ENCODE measurements at regions not wholly inside any gene's neighbourhood (a gene's known extent, or its start where the extent isn't known, plus 50 kb on each side); places are given as distances from the start of the nearest gene placed in this dataset.
"Not testable (repeated sequence)": the region's sequence is repeated elsewhere in the genome, so short reads cannot be mapped to it uniquely, and the experiment has no call there.

DNA sequence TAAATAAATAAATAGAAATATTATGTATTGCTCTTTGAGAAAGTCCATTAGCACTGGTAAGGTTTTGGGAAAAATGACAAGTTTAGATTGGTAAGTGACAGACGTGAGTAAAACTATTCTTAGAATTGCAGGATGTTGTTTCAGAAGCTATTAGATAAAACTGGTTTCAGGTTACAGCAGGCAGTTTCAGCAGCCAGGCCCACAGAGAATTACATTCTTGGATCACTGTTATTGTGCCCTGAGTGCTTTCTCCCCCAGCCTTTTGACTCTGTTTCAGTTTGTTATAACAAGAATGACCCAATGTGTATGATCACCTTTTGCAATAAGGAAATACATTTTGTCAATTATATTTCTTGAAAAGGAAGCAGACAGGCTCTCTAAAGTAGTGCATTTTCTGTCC, 86.5 kb downstream of the DKK1 start:
- no peaks in the 10 kb centered on the region for H4K20me1 ChIP-seq (ENCODE audit: insufficient read depth, low read length)
- no peak for TF ChIP-seq EZH2 (IDR thresholded peaks at IDR 0.05; ENCODE audit: borderline replicate concordance, low read length)
- TF ChIP-seq, protein P1, sequence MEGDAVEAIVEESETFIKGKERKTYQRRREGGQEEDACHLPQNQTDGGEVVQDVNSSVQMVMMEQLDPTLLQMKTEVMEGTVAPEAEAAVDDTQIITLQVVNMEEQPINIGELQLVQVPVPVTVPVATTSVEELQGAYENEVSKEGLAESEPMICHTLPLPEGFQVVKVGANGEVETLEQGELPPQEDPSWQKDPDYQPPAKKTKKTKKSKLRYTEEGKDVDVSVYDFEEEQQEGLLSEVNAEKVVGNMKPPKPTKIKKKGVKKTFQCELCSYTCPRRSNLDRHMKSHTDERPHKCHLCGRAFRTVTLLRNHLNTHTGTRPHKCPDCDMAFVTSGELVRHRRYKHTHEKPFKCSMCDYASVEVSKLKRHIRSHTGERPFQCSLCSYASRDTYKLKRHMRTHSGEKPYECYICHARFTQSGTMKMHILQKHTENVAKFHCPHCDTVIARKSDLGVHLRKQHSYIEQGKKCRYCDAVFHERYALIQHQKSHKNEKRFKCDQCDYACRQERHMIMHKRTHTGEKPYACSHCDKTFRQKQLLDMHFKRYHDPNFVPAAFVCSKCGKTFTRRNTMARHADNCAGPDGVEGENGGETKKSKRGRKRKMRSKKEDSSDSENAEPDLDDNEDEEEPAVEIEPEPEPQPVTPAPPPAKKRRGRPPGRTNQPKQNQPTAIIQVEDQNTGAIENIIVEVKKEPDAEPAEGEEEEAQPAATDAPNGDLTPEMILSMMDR (IDR thresholded peaks at IDR 0.05; ENCODE audit: low read length), result no peak
- H3K4me3 ChIP-seq (ENCODE audit: low read depth, low read length, poor library complexity, severe bottlenecking), result no peak overlapping the region
- H3K27ac ChIP-seq (ENCODE audit: low read depth, low read length, poor library complexity, severe bottlenecking), result no peak overlapping the region
- H3F3A ChIP-seq (ENCODE audit: insufficient read depth, low read length), result no peaks in the 10 kb centered on the region
- no peaks in the 10 kb centered on the region for H3K9me2 ChIP-seq (ENCODE audit: low read depth, low read length)
- H3K4me2 ChIP-seq (ENCODE audit: low read length), result no peak overlapping the region
- H3K27me3 ChIP-seq (ENCODE audit: insufficient read depth, low read length), result no peaks in the 10 kb centered on the region
- no peaks in the 10 kb centered on the region for H3K4me1 ChIP-seq (ENCODE audit: insufficient read depth, low read length, severe bottlenecking)
- H3K9me3 ChIP-seq (ENCODE audit: low read length), result no peaks in the 10 kb centered on the region
- no peak overlapping the region for H3K9ac ChIP-seq (ENCODE audit: low read length)
- no peaks in the 10 kb centered on the region for H3K79me2 ChIP-seq (ENCODE audit: insufficient read depth, low read length)
- no peak overlapping the region for H2AFZ ChIP-seq (ENCODE audit: low read length)
- no peaks in the 10 kb centered on the region for H3K36me3 ChIP-seq (ENCODE audit: insufficient read depth, low read length)

DNA sequence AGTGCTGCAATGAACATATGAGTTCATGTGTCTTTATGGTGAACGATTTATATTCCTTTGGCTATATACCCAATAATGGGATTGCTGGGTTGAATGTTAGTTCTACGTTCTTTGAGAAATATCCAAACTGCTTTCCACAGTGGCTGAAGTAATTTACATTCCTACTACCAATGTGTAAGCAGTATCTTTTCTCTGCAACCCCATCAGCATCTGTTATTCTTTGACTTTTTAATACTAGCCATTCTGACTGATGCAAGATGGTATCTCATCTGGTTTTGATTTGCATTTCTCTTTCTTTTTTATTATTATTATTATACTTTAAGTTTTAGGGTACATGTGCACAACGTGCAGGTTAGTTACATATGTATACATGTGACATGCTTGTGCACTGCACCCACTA, 89.7 kb downstream of the DKK1 start:
- not testable (repeated sequence) for H3K36me3 ChIP-seq (ENCODE audit: insufficient read depth, low read length); H3K4me2 ChIP-seq (ENCODE audit: low read length); H3K4me3 ChIP-seq (ENCODE audit: low read depth, low read length, poor library complexity, severe bottlenecking); H3K27me3 ChIP-seq (ENCODE audit: insufficient read depth, low read length); H3K9ac ChIP-seq (ENCODE audit: low read length); H2AFZ ChIP-seq (ENCODE audit: low read length); H3K27ac ChIP-seq (ENCODE audit: low read depth, low read length, poor library complexity, severe bottlenecking); H3K9me2 ChIP-seq (ENCODE audit: low read depth, low read length); H3F3A ChIP-seq (ENCODE audit: insufficient read depth, low read length); H3K79me2 ChIP-seq (ENCODE audit: insufficient read depth, low read length); H4K20me1 ChIP-seq (ENCODE audit: insufficient read depth, low read length); H3K4me1 ChIP-seq (ENCODE audit: insufficient read depth, low read length, severe bottlenecking); H3K9me3 ChIP-seq (ENCODE audit: low read length)

DNA sequence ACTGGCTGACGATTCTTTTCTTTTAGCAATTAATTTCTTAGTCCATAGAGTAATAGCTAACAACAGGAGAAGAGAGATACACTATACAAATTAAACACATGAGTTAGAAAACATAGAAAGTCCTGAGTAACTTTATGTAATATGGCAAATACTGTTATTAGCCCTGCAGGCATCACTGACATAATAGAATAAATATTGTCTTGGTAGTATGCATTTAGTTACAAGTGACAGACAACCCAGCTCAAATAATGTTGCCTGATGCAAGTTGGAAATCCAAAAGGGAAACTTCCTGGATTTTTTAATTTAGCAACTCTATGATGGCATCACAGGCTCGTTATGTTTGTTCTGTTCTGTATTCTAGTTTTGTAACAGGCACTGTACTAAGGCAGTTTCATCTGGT, 95.1 kb downstream of the DKK1 start:
- Histone ChIP-seq H3K4me3 (ENCODE audit: low read depth, low read length, poor library complexity, severe bottlenecking) (no peak overlapping the region), H3K27me3 (ENCODE audit: insufficient read depth, low read length) (no peaks in the 10 kb centered on the region), H3K4me1 (ENCODE audit: insufficient read depth, low read length, severe bottlenecking) (no peaks in the 10 kb centered on the region), H3K4me2 (ENCODE audit: low read length) (no peak overlapping the region), H2AFZ (ENCODE audit: low read length) (no peak overlapping the region), H3K36me3 (ENCODE audit: insufficient read depth, low read length) (no peaks in the 10 kb centered on the region), H3K9ac (ENCODE audit: low read length) (no peak overlapping the region), H4K20me1 (ENCODE audit: insufficient read depth, low read length) (no peaks in the 10 kb centered on the region), H3K79me2 (ENCODE audit: insufficient read depth, low read length) (no peaks in the 10 kb centered on the region), H3K9me3 (ENCODE audit: low read length) (no peaks in the 10 kb centered on the region), H3F3A (ENCODE audit: insufficient read depth, low read length) (no peaks in the 10 kb centered on the region), H3K9me2 (ENCODE audit: low read depth, low read length) (no peaks in the 10 kb centered on the region), H3K27ac (ENCODE audit: low read depth, low read length, poor library complexity, severe bottlenecking) (no peak overlapping the region)
- no peak for TF ChIP-seq EZH2 (IDR thresholded peaks at IDR 0.05; ENCODE audit: borderline replicate concordance, low read length)
- TF ChIP-seq, protein P1 (IDR thresholded peaks at IDR 0.05; ENCODE audit: low read length), result no peak

DNA sequence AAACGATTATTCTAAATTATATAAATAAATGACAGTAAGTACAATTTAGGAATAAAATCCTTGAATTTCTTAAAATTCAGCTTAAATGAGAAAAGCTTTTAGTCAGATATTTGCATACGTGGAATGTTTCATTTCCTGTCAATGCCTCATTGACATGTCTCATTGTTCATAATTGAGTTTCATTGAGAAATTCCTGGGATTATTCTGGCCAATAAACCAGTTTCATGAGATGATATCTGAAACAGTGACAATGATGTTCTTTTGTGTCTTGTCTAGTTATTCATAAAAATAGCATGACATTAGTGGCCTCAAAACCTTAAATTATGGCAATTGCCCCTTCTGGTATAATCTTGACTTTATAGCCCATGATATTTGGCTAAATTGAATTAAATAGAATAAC, 95.8 kb downstream of the DKK1 start:
- H3K27ac ChIP-seq (ENCODE audit: low read depth, low read length, poor library complexity, severe bottlenecking), result no peak overlapping the region
- no peaks in the 10 kb centered on the region for H3K9me2 ChIP-seq (ENCODE audit: low read depth, low read length)
- H3K9ac ChIP-seq (ENCODE audit: low read length), result no peak overlapping the region
- no peaks in the 10 kb centered on the region for H3K9me3 ChIP-seq (ENCODE audit: low read length)
- H3K4me3 ChIP-seq (ENCODE audit: low read depth, low read length, poor library complexity, severe bottlenecking), result no peak overlapping the region
- H3K4me2 ChIP-seq (ENCODE audit: low read length), result no peak overlapping the region
- no peaks in the 10 kb centered on the region for H3K27me3 ChIP-seq (ENCODE audit: insufficient read depth, low read length)
- no peaks in the 10 kb centered on the region for H3K4me1 ChIP-seq (ENCODE audit: insufficient read depth, low read length, severe bottlenecking)
- H3F3A ChIP-seq (ENCODE audit: insufficient read depth, low read length), result no peaks in the 10 kb centered on the region
- H4K20me1 ChIP-seq (ENCODE audit: insufficient read depth, low read length), result no peaks in the 10 kb centered on the region
- H3K79me2 ChIP-seq (ENCODE audit: insufficient read depth, low read length), result no peaks in the 10 kb centered on the region
- no peak overlapping the region for H2AFZ ChIP-seq (ENCODE audit: low read length)
- no peaks in the 10 kb centered on the region for H3K36me3 ChIP-seq (ENCODE audit: insufficient read depth, low read length)
- TF ChIP-seq EZH2 (IDR thresholded peaks at IDR 0.05; ENCODE audit: borderline replicate concordance, low read length), result no peak
- TF ChIP-seq, protein P1 (IDR thresholded peaks at IDR 0.05; ENCODE audit: low read length), result no peak
